ENCODE measurements at regions not wholly inside any gene's neighbourhood (a gene's known extent, or its start where the extent isn't known, plus 50 kb on each side); places are given as distances from the start of the nearest gene placed in this dataset.

DNA sequence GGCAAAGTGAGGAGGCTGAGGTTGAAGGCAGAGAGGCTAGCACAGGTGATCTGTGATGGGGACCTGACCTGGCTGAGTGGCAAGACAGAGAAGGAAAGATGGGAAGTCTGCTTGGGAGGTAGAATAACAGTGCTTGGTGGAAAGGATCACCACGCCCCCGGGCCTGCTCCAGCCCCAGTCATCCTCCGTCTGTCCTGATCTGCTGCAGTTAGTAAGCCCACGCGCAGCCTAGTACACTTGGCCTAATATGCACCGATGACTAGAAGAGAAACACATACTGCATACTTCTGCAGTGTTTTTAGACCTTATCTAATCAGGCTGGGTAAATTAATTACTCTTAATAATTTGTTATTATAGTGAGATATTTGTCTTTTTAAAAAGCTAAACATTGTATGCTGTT, 103.7 kb upstream of the KLF3 start:
- in situ Hi-C loops (cut with HindIII; ENCODE audit: extremely low pct_ligation_motif_present, low pct_unique_long_range_greater_than_20kb) (no loop called here), intact Hi-C loops (cut with micrococcal nuclease; ENCODE audit: unreplicated experiment) (no loop called here)
- H2AFZ ChIP-seq (ENCODE audit: low read length): no peak overlapping the region
- BruUV-seq (replicated peaks): no TSS peak
- TF ChIP-seq, protein P1, sequence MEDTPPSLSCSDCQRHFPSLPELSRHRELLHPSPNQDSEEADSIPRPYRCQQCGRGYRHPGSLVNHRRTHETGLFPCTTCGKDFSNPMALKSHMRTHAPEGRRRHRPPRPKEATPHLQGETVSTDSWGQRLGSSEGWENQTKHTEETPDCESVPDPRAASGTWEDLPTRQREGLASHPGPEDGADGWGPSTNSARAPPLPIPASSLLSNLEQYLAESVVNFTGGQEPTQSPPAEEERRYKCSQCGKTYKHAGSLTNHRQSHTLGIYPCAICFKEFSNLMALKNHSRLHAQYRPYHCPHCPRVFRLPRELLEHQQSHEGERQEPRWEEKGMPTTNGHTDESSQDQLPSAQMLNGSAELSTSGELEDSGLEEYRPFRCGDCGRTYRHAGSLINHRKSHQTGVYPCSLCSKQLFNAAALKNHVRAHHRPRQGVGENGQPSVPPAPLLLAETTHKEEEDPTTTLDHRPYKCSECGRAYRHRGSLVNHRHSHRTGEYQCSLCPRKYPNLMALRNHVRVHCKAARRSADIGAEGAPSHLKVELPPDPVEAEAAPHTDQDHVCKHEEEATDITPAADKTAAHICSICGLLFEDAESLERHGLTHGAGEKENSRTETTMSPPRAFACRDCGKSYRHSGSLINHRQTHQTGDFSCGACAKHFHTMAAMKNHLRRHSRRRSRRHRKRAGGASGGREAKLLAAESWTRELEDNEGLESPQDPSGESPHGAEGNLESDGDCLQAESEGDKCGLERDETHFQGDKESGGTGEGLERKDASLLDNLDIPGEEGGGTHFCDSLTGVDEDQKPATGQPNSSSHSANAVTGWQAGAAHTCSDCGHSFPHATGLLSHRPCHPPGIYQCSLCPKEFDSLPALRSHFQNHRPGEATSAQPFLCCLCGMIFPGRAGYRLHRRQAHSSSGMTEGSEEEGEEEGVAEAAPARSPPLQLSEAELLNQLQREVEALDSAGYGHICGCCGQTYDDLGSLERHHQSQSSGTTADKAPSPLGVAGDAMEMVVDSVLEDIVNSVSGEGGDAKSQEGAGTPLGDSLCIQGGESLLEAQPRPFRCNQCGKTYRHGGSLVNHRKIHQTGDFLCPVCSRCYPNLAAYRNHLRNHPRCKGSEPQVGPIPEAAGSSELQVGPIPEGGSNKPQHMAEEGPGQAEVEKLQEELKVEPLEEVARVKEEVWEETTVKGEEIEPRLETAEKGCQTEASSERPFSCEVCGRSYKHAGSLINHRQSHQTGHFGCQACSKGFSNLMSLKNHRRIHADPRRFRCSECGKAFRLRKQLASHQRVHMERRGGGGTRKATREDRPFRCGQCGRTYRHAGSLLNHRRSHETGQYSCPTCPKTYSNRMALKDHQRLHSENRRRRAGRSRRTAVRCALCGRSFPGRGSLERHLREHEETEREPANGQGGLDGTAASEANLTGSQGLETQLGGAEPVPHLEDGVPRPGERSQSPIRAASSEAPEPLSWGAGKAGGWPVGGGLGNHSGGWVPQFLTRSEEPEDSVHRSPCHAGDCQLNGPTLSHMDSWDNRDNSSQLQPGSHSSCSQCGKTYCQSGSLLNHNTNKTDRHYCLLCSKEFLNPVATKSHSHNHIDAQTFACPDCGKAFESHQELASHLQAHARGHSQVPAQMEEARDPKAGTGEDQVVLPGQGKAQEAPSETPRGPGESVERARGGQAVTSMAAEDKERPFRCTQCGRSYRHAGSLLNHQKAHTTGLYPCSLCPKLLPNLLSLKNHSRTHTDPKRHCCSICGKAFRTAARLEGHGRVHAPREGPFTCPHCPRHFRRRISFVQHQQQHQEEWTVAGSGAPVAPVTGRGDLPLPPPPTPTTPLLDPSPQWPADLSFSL (CRISPR knock-in tag; IDR thresholded peaks at IDR 0.05): no peak
- TF ChIP-seq RFXAP (CRISPR knock-in tag; IDR thresholded peaks at IDR 0.05; ENCODE audit: borderline replicate concordance): no peak
- no peak for TF ChIP-seq SETDB1 (CRISPR knock-in tag; IDR thresholded peaks at IDR 0.05; ENCODE audit: borderline replicate concordance)
- TF ChIP-seq, protein P2, sequence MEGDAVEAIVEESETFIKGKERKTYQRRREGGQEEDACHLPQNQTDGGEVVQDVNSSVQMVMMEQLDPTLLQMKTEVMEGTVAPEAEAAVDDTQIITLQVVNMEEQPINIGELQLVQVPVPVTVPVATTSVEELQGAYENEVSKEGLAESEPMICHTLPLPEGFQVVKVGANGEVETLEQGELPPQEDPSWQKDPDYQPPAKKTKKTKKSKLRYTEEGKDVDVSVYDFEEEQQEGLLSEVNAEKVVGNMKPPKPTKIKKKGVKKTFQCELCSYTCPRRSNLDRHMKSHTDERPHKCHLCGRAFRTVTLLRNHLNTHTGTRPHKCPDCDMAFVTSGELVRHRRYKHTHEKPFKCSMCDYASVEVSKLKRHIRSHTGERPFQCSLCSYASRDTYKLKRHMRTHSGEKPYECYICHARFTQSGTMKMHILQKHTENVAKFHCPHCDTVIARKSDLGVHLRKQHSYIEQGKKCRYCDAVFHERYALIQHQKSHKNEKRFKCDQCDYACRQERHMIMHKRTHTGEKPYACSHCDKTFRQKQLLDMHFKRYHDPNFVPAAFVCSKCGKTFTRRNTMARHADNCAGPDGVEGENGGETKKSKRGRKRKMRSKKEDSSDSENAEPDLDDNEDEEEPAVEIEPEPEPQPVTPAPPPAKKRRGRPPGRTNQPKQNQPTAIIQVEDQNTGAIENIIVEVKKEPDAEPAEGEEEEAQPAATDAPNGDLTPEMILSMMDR (CRISPR knock-in tag; IDR thresholded peaks at IDR 0.05): no peak
- no peak for TF ChIP-seq ZNF143 (CRISPR knock-in tag; IDR thresholded peaks at IDR 0.05)
- TF ChIP-seq, protein P3, sequence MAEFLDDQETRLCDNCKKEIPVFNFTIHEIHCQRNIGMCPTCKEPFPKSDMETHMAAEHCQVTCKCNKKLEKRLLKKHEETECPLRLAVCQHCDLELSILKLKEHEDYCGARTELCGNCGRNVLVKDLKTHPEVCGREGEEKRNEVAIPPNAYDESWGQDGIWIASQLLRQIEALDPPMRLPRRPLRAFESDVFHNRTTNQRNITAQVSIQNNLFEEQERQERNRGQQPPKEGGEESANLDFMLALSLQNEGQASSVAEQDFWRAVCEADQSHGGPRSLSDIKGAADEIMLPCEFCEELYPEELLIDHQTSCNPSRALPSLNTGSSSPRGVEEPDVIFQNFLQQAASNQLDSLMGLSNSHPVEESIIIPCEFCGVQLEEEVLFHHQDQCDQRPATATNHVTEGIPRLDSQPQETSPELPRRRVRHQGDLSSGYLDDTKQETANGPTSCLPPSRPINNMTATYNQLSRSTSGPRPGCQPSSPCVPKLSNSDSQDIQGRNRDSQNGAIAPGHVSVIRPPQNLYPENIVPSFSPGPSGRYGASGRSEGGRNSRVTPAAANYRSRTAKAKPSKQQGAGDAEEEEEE (CRISPR knock-in tag; IDR thresholded peaks at IDR 0.05; ENCODE audit: borderline replicate concordance): no peak
- TF ChIP-seq YY1 (IDR thresholded peaks at IDR 0.05; ENCODE audit: insufficient read depth, insufficient replicate concordance, low read depth, low read length): no peak
- TF ChIP-seq, protein P4, sequence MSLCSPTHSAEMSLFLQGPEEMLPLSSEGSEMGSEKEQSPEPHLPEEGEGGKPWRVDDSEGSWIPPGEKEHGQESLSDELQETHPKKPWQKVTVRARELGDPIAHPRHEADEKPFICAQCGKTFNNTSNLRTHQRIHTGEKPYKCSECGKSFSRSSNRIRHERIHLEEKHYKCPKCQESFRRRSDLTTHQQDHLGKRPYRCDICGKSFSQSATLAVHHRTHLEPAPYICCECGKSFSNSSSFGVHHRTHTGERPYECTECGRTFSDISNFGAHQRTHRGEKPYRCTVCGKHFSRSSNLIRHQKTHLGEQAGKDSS (CRISPR knock-in tag; IDR thresholded peaks at IDR 0.05; ENCODE audit: borderline replicate concordance, low read depth): no peak
- H3K4me3 ChIP-seq (replicated peaks in 1 of 3; ENCODE audit: insufficient read depth in 1 of 3, low read depth in 2 of 3, low read length in 3 of 3): no peak overlapping the region
- FAIRE-seq (no peak), ATAC-seq (no peak; the same call in 2 of the 3 replicates), DNase-seq (ENCODE audit: low spot score) (no peak)
- POLR2A ChIA-PET: no interaction called here
- CTCF ChIA-PET (ENCODE audit: low intra/inter-chr PET ratio, low total read pairs): no interaction called here
- no peak overlapping the region for H3K27ac ChIP-seq (ENCODE audit: extremely low read length, insufficient read depth, low read length)
- peaks cover 6% of the 10 kb centered on the region for H3K9me3 ChIP-seq (ENCODE audit: low read length)
- 64% methylated on average over 6 of the region's 6 CpGs for WGBS (ENCODE audit: low lambda C conversion rate)
- no peak overlapping the region for H3K9ac ChIP-seq (ENCODE audit: insufficient read depth, low read depth, low read length)
- H3K79me2 ChIP-seq (ENCODE audit: insufficient read depth, low read length): no peaks in the 10 kb centered on the region
- peaks cover 44% of the 10 kb centered on the region for H3K4me1 ChIP-seq (ENCODE audit: insufficient read depth, low read length)
- H3K36me3 ChIP-seq (replicated peaks in 1 of 2; ENCODE audit: control insufficient read depth in 1 of 2, insufficient read depth in 2 of 2, low read length in 2 of 2): no peaks in the 10 kb centered on the region
- H3K27me3 ChIP-seq (ENCODE audit: control insufficient read depth in 1 of 2, insufficient read depth in 2 of 2, low read length in 2 of 2): no peaks in the 10 kb centered on the region
- no peaks in the 10 kb centered on the region for H4K20me1 ChIP-seq (ENCODE audit: insufficient read depth, low read length)
- no peak overlapping the region for H3K4me2 ChIP-seq (ENCODE audit: low read depth, low read length)
